ENCODE measurements at regions not wholly inside any gene's neighbourhood (a gene's known extent, or its start where the extent isn't known, plus 50 kb on each side); places are given as distances from the start of the nearest gene placed in this dataset.

DNA sequence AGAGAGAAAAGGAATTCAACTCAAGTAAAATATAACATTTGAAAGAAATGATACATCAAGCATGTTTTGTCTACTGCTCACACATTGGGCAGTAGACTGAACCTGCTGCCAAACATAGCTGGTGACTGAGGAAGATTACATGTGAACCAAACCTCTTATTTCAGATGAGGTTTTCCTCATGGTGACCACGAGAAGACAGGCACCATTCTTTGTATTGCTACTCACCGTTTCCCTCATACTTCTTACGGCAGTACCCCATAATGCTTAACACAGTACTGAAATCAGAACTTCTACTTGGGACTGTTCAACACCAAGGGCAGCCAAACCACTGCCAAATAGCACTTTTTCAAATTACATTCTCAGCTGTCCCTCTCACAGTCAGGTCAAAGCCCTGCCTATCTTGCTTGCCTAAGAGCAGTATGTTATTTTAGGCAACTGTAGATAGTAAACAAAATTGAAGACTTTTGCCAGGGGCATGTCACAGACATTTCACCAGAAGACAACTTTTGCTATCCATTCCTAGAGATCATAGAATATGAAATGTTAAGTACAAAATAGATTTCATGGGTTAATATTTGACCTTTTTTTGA, 167.1 kb upstream of the DOK6 start:
- Histone ChIP-seq H3K4me3 (no peak overlapping the region), H3K27me3 (no peaks in the 10 kb centered on the region), H3K4me1 (no peaks in the 10 kb centered on the region), H3K9me3 (replicated peaks in 1 of 11) (no peaks in the 10 kb centered on the region), H3K36me3 (no peaks in the 10 kb centered on the region), H4K20me1 (no peaks in the 10 kb centered on the region), H3K9ac (no peak overlapping the region), H3K4me2 (no peak overlapping the region), H3K27ac (no peak overlapping the region)
- TF ChIP-seq Cebpa-rat (IDR thresholded peaks at IDR 0.05): no peak

DNA sequence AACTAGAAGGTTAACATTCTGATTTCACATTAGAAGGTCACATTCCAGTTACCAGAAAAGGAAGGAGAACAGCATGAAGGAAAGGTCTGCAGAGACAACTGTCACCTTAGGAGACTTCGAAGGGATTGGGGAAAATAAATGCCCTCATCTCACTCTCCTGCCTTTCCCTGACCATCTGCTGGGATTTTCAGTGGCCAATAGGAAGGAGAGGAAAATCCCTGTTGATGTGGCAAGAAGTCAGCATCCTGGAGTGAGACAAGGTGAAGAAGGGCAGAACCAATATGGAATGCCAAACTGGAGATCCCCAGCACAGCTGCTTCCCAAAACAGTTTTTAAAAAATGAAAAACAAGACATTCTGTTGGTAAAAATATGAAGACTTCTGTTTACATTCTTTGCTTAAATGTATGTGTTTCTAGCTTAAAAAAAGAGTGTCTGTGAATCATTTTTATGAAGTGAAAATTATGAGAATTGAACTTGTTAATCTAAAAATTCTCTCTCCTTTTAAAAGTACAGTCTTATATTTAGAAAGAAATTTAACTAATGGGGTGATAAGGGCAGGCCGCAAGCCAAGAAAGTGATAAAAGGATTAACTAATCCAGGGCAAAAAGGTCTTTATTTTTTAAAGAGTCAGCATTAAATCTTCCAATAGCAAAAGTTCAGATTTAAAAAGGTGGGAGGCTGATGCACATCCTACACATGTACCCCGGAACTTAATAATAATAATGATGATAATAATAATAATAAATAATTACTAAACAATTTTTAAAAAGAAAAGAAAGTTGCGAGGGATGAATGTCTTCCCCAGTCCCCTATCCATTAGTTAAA, 160.6 kb upstream of the DOK6 start:
- Histone ChIP-seq H3K27me3 (no peaks in the 10 kb centered on the region), H3K4me1 (no peaks in the 10 kb centered on the region), H3K4me2 (no peak overlapping the region), H3K27ac (no peak overlapping the region), H3K4me3 (no peak overlapping the region), H3K9me3 (replicated peaks in 1 of 11) (no peaks in the 10 kb centered on the region), H4K20me1 (no peaks in the 10 kb centered on the region), H3K9ac (no peak overlapping the region), H3K36me3 (no peaks in the 10 kb centered on the region)
- TF ChIP-seq Cebpa-rat (IDR thresholded peaks at IDR 0.05): no peak

DNA sequence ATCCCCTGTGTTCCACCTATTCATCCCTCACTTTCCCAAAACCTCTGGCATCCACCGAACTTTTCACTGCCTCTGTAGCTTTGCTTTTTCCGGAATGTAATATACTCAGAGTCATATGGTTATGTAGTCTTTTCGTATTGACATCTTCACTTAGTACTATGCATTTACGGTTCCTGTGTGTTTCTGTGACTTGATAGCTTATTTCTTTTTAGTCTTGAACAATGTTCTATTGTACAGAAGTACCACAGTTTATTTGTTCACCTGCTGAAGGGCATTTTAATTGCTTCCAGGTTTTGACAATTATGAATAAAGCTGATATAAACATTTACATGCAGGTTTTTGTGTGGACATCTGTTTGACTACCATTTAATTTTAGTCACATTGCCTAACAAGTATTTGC, 154.7 kb upstream of the DOK6 start:
- peaks cover 0 to 8% (median 0%) of the 10 kb centered on the region in 10 experiments; a peak in 4 of 20 replicates for H3K4me1 ChIP-seq
- no peaks in the 10 kb centered on the region for H4K20me1 ChIP-seq
- no peak overlapping the region for H3K9ac ChIP-seq
- H3K4me2 ChIP-seq: no peak overlapping the region
- H3K4me3 ChIP-seq: no peak overlapping the region
- H3K36me3 ChIP-seq: no peaks in the 10 kb centered on the region
- no peak overlapping the region for H3K27ac ChIP-seq
- no peaks in the 10 kb centered on the region for H3K27me3 ChIP-seq
- H3K9me3 ChIP-seq (replicated peaks in 1 of 11): no peaks in the 10 kb centered on the region
- TF ChIP-seq Cebpa-rat (IDR thresholded peaks at IDR 0.05): no peak

DNA sequence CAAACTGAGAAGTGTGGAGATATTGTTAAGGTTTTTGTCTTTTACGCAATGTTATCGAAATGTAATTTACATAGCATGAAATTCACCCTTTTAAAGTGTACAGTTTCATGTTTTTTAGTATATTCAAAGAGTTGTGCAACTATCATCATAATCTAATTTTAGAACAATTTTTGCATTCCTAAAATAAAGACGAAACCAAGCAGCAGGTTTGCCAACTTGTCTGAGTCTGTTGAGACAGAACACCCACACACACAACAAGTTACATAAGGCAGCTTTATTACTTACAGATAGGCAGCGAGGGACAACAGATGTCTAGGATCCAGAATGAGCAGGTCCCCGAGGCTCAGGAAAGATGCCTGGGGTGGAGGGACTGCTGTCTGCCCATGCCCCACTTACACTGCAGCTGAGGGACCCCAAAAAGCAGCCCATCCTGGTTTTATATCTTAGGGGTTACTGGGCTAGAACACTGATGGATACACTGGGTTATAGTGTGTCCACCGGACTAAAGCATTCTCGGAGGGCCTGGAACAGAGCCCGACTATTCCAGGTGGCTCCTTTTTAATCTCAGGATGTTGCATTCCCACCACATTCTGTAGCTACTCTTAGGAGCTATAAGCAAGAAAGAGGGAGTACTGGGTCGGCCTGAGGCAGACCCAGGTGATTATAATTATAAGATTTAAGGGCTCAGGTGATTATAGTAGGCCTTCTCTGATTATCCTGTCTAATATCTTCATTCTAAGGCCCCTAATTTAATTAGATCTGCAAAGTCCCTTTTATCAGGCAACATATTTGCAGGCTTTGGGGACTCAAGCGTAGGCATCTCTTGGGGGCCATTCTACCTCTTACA, 150.2 kb upstream of the DOK6 start:
- 0 out of 22 replicates have a peak, but pooled peaks of 1 of the 11 experiments have one; percentile 11 for TF ChIP-seq Cebpa-rat (IDR thresholded peaks at IDR 0.05)

DNA sequence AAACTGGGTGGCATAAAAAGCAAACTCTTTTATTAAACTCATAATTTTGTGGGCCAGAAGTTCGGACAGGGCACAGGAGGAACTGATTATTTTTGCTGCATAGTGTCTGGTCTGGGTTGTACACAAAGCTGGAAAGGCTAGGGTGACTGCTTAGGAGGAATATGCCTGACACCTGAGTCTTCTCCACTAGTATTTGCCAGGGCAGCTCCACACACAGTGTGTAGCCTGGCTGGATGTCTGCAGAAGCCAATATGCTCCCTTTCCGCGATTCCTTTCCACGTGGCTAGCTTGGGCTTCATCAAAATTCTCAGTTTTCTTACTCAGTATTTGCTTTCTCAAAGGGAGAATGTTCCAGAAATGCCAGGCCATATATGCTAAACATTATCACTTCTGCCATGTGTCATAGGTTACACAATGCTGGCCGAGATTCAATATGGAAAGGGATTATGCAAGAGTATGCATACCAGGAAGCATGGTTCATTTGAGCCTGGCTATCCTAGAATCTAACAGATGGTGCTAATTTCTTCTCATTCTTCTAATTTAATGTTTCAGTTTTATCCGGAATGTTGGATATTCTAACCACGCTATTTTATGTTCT, 142.7 kb upstream of the DOK6 start:
- Histone ChIP-seq H3K27me3 (no peaks in the 10 kb centered on the region), H3K4me3 (no peak overlapping the region), H3K36me3 (no peaks in the 10 kb centered on the region), H3K4me2 (peak overlapping the region in 6 of 11 experiments; percentile 7 to 45 (median 33); a peak in 7 of 22 replicates), H3K9ac (no peak overlapping the region), H3K27ac (peak overlapping the region in 2 of 11 experiments; percentile 27 to 47; a peak in 2 of 22 replicates), H3K9me3 (replicated peaks in 1 of 11) (no peaks in the 10 kb centered on the region), H4K20me1 (no peaks in the 10 kb centered on the region), H3K4me1 (peaks cover 0 to 7% (median 5%) of the 10 kb centered on the region in 10 experiments; a peak in 8 of 20 replicates)
- TF ChIP-seq Cebpa-rat (IDR thresholded peaks at IDR 0.05): 0 out of 22 replicates have a peak, but pooled peaks of 4 of the 11 experiments have one; percentile 12 to 28 (median 15)

More for the DNA sequence above, 150.2 kb upstream of the DOK6 start:
- Histone ChIP-seq H3K36me3 (no peaks in the 10 kb centered on the region), H3K4me3 (no peak overlapping the region), H3K9me3 (replicated peaks in 1 of 11) (no peaks in the 10 kb centered on the region), H3K9ac (no peak overlapping the region), H3K4me1 (peaks cover 0 to 8% (median 0%) of the 10 kb centered on the region in 10 experiments; a peak in 4 of 20 replicates), H3K27ac (no peak overlapping the region), H4K20me1 (no peaks in the 10 kb centered on the region), H3K27me3 (no peaks in the 10 kb centered on the region), H3K4me2 (no peak overlapping the region)

DNA sequence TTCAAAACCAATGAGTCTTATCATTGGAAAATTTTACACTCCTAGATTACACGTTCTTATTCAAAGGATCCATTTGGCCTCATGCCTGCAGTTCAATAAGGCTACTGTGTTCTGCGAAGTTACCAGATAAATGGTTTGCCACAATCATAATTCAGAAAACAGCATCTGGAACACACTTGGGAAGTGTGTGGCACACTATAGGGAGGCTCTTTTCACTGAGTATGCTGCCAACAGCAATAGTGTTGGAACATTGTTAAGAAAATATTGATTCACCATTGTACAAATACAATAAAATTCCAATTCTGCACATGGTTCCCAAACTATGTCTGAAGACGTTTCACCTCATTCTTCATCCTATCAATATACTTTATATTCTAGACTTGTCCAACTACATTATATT, 141.4 kb upstream of the DOK6 start:
- no peaks in the 10 kb centered on the region for H4K20me1 ChIP-seq
- TF ChIP-seq Cebpa-rat (IDR thresholded peaks at IDR 0.05): no peak
- H3K4me3 ChIP-seq: no peak overlapping the region
- H3K9me3 ChIP-seq (replicated peaks in 1 of 11): no peaks in the 10 kb centered on the region
- H3K27me3 ChIP-seq: no peaks in the 10 kb centered on the region
- H3K4me2 ChIP-seq: no peak overlapping the region
- no peak overlapping the region for H3K27ac ChIP-seq
- no peaks in the 10 kb centered on the region for H3K36me3 ChIP-seq
- peaks cover 0 to 7% (median 5%) of the 10 kb centered on the region in 10 experiments; a peak in 8 of 20 replicates for H3K4me1 ChIP-seq
- no peak overlapping the region for H3K9ac ChIP-seq

DNA sequence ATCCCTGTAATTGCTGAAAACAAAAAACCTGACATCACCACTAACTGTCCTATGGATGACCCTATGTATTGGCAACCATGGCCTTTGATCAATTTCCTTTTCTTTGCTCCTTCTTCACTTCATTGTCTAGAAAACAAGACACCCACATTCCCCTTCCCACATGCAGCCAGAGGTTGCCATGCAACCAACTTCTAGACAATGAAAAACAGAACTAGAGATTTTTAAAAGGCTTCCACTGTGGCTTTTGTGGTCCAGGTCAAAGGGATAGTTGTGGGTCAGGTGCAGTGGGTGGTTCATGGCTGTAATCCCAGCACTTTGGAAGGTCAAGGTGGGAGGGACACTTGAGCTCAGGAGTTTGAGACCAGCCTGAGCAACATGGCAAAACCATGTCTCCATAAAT, 139.3 kb upstream of the DOK6 start:
- Histone ChIP-seq H3K27me3 (no peaks in the 10 kb centered on the region), H3K9me3 (replicated peaks in 1 of 11) (no peaks in the 10 kb centered on the region), H4K20me1 (no peaks in the 10 kb centered on the region), H3K27ac (no peak overlapping the region), H3K4me1 (peaks cover 0 to 7% (median 5%) of the 10 kb centered on the region in 10 experiments; a peak in 8 of 20 replicates), H3K9ac (no peak overlapping the region), H3K36me3 (no peaks in the 10 kb centered on the region), H3K4me3 (no peak overlapping the region), H3K4me2 (no peak overlapping the region)
- TF ChIP-seq Cebpa-rat (IDR thresholded peaks at IDR 0.05): no peak

DNA sequence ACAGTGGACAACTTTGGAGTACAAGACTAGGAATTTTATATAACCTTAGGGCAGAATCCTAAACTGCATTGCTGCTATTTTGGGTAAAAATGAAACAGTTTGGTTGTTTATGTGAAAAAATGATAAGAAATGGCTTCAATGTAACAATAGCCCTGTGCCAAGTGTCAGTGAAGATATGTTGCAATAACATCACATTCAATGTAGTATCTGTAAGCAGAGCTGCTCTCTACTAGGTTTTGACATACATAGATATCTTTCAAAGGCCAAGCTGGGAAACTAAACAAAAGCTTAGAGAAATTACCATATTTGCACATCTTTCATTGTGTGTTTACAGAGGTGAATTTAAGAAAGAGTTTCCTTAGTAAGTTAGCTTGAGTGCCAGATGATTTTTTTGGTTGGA, 135.0 kb upstream of the DOK6 start:
- H4K20me1 ChIP-seq: no peaks in the 10 kb centered on the region
- no peak overlapping the region for H3K4me3 ChIP-seq
- H3K4me1 ChIP-seq: no peaks in the 10 kb centered on the region
- H3K27me3 ChIP-seq: no peaks in the 10 kb centered on the region
- no peak for TF ChIP-seq Cebpa-rat (IDR thresholded peaks at IDR 0.05)
- H3K9ac ChIP-seq: no peak overlapping the region
- no peaks in the 10 kb centered on the region for H3K36me3 ChIP-seq
- no peak overlapping the region for H3K27ac ChIP-seq
- no peak overlapping the region for H3K4me2 ChIP-seq
- H3K9me3 ChIP-seq (replicated peaks in 1 of 11): no peaks in the 10 kb centered on the region

DNA sequence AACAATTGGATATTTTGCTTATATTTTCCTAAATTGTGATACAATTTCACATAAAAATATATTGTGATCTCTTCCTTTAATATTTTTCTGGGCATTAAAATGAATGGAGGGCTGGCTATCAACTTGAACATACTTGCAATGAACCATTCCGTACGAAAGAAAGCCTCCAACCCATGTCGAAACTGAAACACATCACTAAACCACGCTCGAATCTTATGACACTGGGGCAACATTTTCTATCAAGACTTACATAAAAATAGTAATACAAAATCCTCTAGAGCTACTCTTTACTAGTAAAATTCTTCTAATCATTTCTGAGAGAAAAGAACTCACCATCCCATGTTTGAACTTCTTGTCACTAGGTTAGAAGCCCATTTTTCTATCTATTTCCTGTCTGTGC, 132.8 kb upstream of the DOK6 start:
- Histone ChIP-seq H3K4me2 (no peak overlapping the region), H3K9me3 (replicated peaks in 1 of 11) (no peaks in the 10 kb centered on the region), H3K4me1 (no peaks in the 10 kb centered on the region), H3K9ac (no peak overlapping the region), H3K27ac (no peak overlapping the region), H3K4me3 (no peak overlapping the region), H3K36me3 (no peaks in the 10 kb centered on the region), H4K20me1 (no peaks in the 10 kb centered on the region), H3K27me3 (no peaks in the 10 kb centered on the region)
- TF ChIP-seq Cebpa-rat (IDR thresholded peaks at IDR 0.05): no peak
